ENCODE measurements at regions not wholly inside any gene's neighbourhood (a gene's known extent, or its start where the extent isn't known, plus 50 kb on each side); places are given as distances from the start of the nearest gene placed in this dataset.

- TF ChIP-seq CTCF (conservative IDR thresholded peaks at IDR 0.05; ENCODE audit: low read length) (no peak), EZH2phosphoT487 (IDR thresholded peaks at IDR 0.05; ENCODE audit: borderline replicate concordance, low read depth, low read length) (no peak)
Measured at GRCh38 chr16:79310710-79311109, 289.8 kb downstream of the MAF start.
